HG02763 (cell line): ENCODE measurements at regions not wholly inside any gene's neighbourhood (a gene's known extent, or its start where the extent isn't known, plus 50 kb on each side); places are given as distances from the start of the nearest gene placed in this dataset.
"Not testable (repeated sequence)": the region's sequence is repeated elsewhere in the genome, so short reads cannot be mapped to it uniquely, and the experiment has no call there.

Experiments used
- ATAC-seq: cut with Tn5 transposase; IDR thresholded peaks from one replicate; pipeline ENCODE4 v1.9.1; 2021; ENCODE audit warnings: mild to moderate bottlenecking, moderate library complexity; ENCODE audit not compliant: unreplicated experiment

GRCh38 chr15:35286721-35287120 lies 201.6 kb upstream of the NANOGP8 start:
- no peak for ATAC-seq

DNA sequence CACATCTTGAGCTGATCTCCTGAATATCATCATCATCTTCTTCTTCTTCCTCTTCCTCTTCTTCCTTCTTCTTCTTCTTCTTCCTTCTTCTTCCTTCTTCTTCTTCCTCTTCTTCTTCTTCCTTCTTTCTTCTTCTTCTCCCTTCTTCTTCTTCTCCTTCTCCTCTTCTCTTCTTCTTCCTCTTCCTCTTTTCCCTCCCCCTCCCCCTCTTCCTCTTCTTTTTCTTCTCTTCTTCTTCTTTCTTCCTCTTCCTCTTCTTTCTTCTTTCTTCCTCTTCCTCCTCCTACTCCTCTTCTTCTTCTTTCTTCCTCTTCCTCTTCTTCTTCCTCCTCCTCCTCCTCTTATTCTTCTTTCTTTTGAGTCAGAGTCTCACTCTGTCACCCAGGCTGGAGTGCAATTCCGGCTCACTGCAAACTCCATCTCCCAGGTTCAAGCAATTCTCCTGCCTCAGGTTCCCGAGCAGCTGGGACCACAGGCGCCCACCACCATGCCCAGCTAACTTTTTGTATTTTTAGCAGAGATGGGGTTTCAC lies 197.9 kb upstream of the NANOGP8 start:
- no peak for ATAC-seq

GRCh38 chr15:35281515-35281914 lies 196.4 kb upstream of the NANOGP8 start:
- ATAC-seq, result no peak

- no peak for ATAC-seq
Observed at GRCh38 chr15:35279811-35280210, 194.7 kb upstream of the NANOGP8 start.

- ATAC-seq, result no peak
Observed at GRCh38 chr15:35271371-35272043, 186.4 kb upstream of the NANOGP8 start.

DNA sequence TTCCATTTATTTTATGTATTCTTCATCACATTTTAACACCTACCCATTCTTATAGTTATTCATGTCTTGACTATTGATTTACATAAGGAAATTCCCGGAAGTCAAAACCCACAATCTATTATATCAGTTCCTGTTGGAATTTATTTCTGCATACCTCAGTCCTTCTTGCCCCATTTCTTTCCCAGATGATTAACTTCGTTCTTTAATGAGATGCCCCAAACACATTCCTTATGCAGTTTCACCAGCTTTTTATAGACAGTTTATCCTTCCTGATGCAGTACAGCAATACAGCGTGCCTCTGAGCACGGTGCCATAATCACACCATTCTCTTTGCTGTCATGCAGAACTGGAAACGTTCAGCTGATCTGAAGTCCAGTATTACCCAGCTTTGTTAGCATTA lies 175.8 kb upstream of the NANOGP8 start:
- no peak for ATAC-seq

DNA sequence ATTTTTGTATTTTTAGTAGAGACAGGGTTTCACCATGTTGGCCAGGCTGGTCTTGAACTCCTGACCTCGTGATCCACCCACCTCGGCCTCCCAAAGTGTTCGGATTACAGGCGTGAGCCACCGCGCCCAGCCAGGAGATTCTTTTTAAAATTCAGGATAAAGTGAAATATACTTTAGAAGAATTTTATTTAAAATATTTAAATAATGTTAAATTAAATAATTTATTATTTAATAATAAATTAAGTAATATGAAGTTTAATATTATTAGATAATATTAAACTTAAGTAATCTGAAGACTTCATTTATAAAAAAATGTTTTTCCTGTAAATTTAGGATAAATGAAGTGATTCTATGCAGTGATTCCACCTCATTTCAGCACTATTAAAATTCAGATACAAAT lies 175.2 kb upstream of the NANOGP8 start:
- not testable (repeated sequence) for ATAC-seq

DNA sequence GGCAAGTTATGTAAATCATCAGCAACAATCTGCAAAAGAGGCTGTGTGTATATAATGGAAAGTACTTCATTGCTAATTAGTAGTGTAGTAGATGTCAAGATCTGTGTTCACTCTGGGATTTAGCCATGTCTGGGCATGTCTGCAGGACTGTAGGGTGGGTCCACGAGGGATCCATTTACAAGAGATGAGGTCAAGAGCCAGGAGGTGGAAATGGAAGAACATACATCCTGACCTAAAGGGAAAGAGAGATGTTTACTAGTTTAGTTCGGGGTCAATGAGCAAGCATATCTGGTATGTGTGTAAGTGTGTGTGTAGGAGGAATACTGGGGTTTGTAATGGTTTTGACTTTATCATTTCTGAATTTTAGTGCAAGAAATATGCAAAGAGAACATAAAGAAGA lies 171.5 kb upstream of the NANOGP8 start:
- ATAC-seq, result no peak

DNA sequence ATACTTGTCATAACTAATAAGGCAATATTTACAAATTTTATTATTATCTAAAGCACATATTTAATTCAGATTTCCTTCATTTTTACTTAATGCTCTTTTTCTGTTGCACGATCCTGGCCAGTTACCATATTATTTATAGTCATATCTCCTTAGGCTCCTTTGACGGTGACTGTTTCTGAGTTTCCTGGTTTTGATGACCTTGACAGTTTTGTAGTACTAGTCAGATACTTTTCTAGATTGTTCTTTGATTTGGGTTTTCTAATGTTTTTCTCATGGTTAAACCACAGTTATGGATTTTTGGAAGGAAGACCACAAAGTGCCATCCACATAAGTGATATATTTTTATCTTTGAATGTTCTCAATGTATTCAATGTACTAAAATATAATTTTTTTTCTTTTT lies 171.0 kb upstream of the NANOGP8 start:
- no peak for ATAC-seq

- ATAC-seq, result not testable (repeated sequence)
Observed at GRCh38 chr15:35254908-35255307, 169.8 kb upstream of the NANOGP8 start.

GRCh38 chr15:35254062-35254461 lies 169.0 kb upstream of the NANOGP8 start:
- ATAC-seq, result no peak

GRCh38 chr15:35252351-35252865 lies 167.3 kb upstream of the NANOGP8 start:
- ATAC-seq, result no peak

DNA sequence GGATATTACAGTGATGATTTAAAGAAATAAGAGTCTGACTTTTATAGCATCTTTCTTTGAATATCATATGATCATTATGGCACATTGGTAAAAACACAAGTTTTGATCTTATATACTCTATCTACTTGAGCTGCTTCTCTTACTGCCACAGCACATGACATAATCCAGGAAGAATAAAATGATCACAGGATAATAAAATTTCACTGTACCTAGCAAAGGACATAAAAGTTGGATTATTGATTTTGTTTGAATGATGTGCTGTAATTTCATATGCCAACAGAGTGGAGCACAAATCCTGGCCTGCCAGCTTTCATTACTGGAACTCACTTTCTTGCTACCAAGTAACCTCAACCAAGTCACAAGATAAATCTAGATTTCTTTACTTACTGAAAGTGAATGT lies 162.1 kb upstream of the NANOGP8 start:
- no peak for ATAC-seq

- no peak for ATAC-seq
Observed at GRCh38 chr15:35246451-35246850, 161.4 kb upstream of the NANOGP8 start.

- ATAC-seq, result not testable (repeated sequence)
Observed at GRCh38 chr15:35245681-35246080, 160.6 kb upstream of the NANOGP8 start.

GRCh38 chr15:35244227-35244626 lies 159.1 kb upstream of the NANOGP8 start:
- ATAC-seq, result no peak

GRCh38 chr15:35243758-35244157 lies 158.7 kb upstream of the NANOGP8 start:
- ATAC-seq, result no peak

GRCh38 chr15:35239693-35240092 lies 154.6 kb upstream of the NANOGP8 start:
- not testable (repeated sequence) for ATAC-seq

- ATAC-seq, result not testable (repeated sequence)
Observed at GRCh38 chr15:35238448-35238847, 153.4 kb upstream of the NANOGP8 start.

DNA sequence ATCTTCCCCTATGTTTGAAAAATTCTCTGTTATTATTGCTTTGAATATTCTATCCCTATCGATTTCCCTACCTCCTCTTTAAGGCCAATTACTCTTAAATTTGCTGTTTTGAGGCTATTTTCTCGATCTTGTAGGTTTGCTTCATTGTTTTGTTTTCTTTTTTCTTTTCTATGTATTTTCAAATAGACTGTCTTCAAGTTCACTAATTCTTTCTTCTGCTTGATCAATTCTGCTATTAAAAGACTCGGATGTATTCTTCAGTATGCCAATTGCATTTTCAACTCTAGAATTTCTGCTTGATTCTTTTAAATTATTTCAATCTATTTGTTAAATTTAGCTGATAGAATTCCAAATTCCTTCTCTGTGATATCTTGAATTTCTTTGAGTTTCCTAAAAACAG lies 144.0 kb upstream of the NANOGP8 start:
- no peak for ATAC-seq

- ATAC-seq, result no peak
Observed at GRCh38 chr15:35218215-35218614, 133.1 kb upstream of the NANOGP8 start.

DNA sequence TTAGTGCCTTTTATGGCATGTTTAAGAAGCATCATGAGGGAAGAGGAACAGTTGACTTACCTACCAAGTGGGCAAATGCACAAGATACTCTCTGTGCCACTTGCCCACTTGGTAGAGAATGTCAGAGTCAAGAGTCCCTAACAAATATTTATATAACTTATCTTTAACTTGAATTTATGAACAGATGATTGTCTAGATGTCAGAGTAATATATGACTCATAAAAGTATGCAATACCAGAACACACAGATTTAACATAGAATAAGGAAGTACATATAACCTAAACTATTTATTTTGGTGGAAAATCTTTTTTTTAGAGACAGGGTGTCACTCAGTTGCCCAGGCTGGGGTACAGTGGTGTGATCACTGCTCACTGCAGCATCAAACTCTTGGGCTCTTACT lies 130.0 kb upstream of the NANOGP8 start:
- ATAC-seq, result no peak
